CD4-positive, alpha-beta T cell (primary cell): ENCODE measurements at regions not wholly inside any gene's neighbourhood (a gene's known extent, or its start where the extent isn't known, plus 50 kb on each side); places are given as distances from the start of the nearest gene placed in this dataset.

Experiments
- ATAC-seq: fragments of 200-7000 bp; cut with Tn5 transposase; one replicate; pipeline ENCODE4 v1.10.0; 2022; ENCODE audit warnings: mild to moderate bottlenecking; ENCODE audit not compliant: poor library complexity
- CTCF ChIA-PET: fragments of 350-600 bp; sonication (Branson Sonifier 250); formaldehyde crosslinking; loops from one replicate; lab custom pipeline; 2021; ENCODE audit warnings: antibody characterized with exemption, inconsistent platforms; lab: Charles Lee
- POLR2A ChIA-PET: fragments of 350-600 bp; sonication (Branson Sonifier 250); formaldehyde crosslinking; loops from one replicate; lab custom pipeline; 2021; ENCODE audit warnings: antibody characterized with exemption, inconsistent platforms; lab: Charles Lee
- DNase-seq, 14 experiments: peaks; one replicate each; pipeline ENCODE4 v3.0.0-alpha.2; 2013 to 2020; ENCODE audit warnings: mixed read lengths in 2 of 14
- H3K27ac ChIP-seq, 2 donors: one replicate each; pipeline versions ENCODE4 v1.5.1 to v1.7.0; 2013; ENCODE audit warnings: low read length in 2 of 2, low read depth in 1 of 2, mild to moderate bottlenecking in 1 of 2
- H3K27me3 ChIP-seq, 2 experiments: 1 replicate in 1 of 2; 2 replicates in 1 of 2; pipeline versions ENCODE4 v1.6.1 to v1.7.0; 2013; ENCODE audit warnings: low read length in 2 of 2, control low read depth in 1 of 2, mild to moderate bottlenecking in 1 of 2, moderate library complexity in 1 of 2; ENCODE audit not compliant: insufficient read depth in 2 of 2, control insufficient read depth in 1 of 2
- H3K36me3 ChIP-seq: one replicate; pipeline ENCODE4 v1.6.1; 2013; ENCODE audit warnings: low read length, control low read depth; ENCODE audit not compliant: insufficient read depth
- H3K4me1 ChIP-seq: one replicate; pipeline ENCODE4 v1.6.1; 2013; ENCODE audit warnings: low read length, control low read depth; ENCODE audit not compliant: insufficient read depth
- H3K4me3 ChIP-seq: one replicate; pipeline ENCODE4 v1.5.1; 2013; ENCODE audit warnings: mild to moderate bottlenecking, low read length, moderate library complexity
- H3K9me3 ChIP-seq, 2 experiments: 1 replicate in 1 of 2; 2 replicates in 1 of 2; pipeline versions ENCODE4 v1.6.1 to v1.7.0; 2013; ENCODE audit warnings: low read length in 2 of 2, mild to moderate bottlenecking in 2 of 2, control low read depth in 1 of 2, moderate library complexity in 1 of 2; ENCODE audit not compliant: control insufficient read depth in 1 of 2, insufficient read depth in 1 of 2
- H3K27ac Mint-ChIP-seq: one replicate; pipeline ENCODE4 v1.8.0; 2020; ENCODE audit warnings: mixed read lengths
- H3K27me3 Mint-ChIP-seq: one replicate; pipeline ENCODE4 v1.8.0; 2021; ENCODE audit warnings: mixed read lengths
- H3K36me3 Mint-ChIP-seq: one replicate; pipeline ENCODE4 v1.8.0; 2021; ENCODE audit warnings: low read depth, mixed read lengths
- H3K4me1 Mint-ChIP-seq: one replicate; pipeline ENCODE4 v1.8.0; 2021; ENCODE audit warnings: low read depth, mixed read lengths
- H3K4me3 Mint-ChIP-seq: one replicate; pipeline ENCODE4 v1.8.0; 2020; ENCODE audit warnings: mild to moderate bottlenecking, mixed read lengths
- H3K9me3 Mint-ChIP-seq: one replicate; pipeline ENCODE4 v1.8.0; 2020; ENCODE audit warnings: mixed read lengths
- CTCF ChIP-seq: fragments of 200-600 bp; IDR thresholded peaks from one replicate; pipeline ENCODE4 v1.8.0; 2022; ENCODE audit warnings: antibody characterized with exemption, mild to moderate bottlenecking
- intact Hi-C, 2 experiments: fragments of 100-400 bp; cut with DNase I in 1 of 2; cut with micrococcal nuclease in 1 of 2; formaldehyde crosslinking; loops; one replicate each; pipeline versions ENCODE4 v1.15.1 to v1.9.0; 2023 to 2025; cut with DNase I, micrococcal nuclease

GRCh38 chr1:47571161-47571560 is 133.3 kb downstream of the FOXD2 start:
- Histone ChIP-seq H3K27ac (no peak overlapping the region), H3K36me3 (no peaks in the 10 kb centered on the region), H3K4me3 (no peak overlapping the region), H3K9me3 (peaks cover 0 to 5% of the 10 kb centered on the region in 2 experiments), H3K27me3 (peaks cover 0 to 11% of the 10 kb centered on the region in 2 experiments), H3K4me1 (no peaks in the 10 kb centered on the region)
- ChIA-PET CTCF (no interaction called here), POLR2A (no interaction called here)
- Mint-ChIP-seq H3K4me1 (no peaks in the 10 kb centered on the region), H3K27me3 (peaks cover 51% of the 10 kb centered on the region), H3K4me3 (no peak overlapping the region), H3K27ac (no peak overlapping the region), H3K9me3 (no peaks in the 10 kb centered on the region), H3K36me3 (no peaks in the 10 kb centered on the region)
- no peak for TF ChIP-seq CTCF
- ATAC-seq (no peak), DNase-seq (no peak)
- intact Hi-C loops, result no loop called here

GRCh38 chr1:47571952-47572351 is 134.1 kb downstream of the FOXD2 start:
- H3K4me1 Mint-ChIP-seq, result no peaks in the 10 kb centered on the region
- ChIA-PET POLR2A (no interaction called here), CTCF (no interaction called here)
- H3K36me3 Mint-ChIP-seq, result no peaks in the 10 kb centered on the region
- Histone ChIP-seq H3K36me3 (no peaks in the 10 kb centered on the region), H3K4me3 (no peak overlapping the region), H3K4me1 (no peaks in the 10 kb centered on the region), H3K27ac (no peak overlapping the region), H3K27me3 (peaks cover 1 to 11% of the 10 kb centered on the region in 2 experiments), H3K9me3 (peaks cover 0 to 5% of the 10 kb centered on the region in 2 experiments)
- TF ChIP-seq CTCF, result no peak
- intact Hi-C loops, result no loop called here
- no peaks in the 10 kb centered on the region for H3K9me3 Mint-ChIP-seq
- H3K27ac Mint-ChIP-seq, result no peak overlapping the region
- peaks cover 55% of the 10 kb centered on the region for H3K27me3 Mint-ChIP-seq
- H3K4me3 Mint-ChIP-seq, result no peak overlapping the region
- no peak for DNase-seq
- ATAC-seq, result no peak

GRCh38 chr1:47572731-47573430 is 135.0 kb downstream of the FOXD2 start:
- ATAC-seq (no peak), DNase-seq (no peak)
- Mint-ChIP-seq H3K27me3 (peaks cover 61% of the 10 kb centered on the region), H3K4me1 (no peaks in the 10 kb centered on the region), H3K27ac (no peak overlapping the region), H3K36me3 (no peaks in the 10 kb centered on the region), H3K9me3 (no peaks in the 10 kb centered on the region), H3K4me3 (no peak overlapping the region)
- intact Hi-C loops, result no loop called here
- Histone ChIP-seq H3K36me3 (no peaks in the 10 kb centered on the region), H3K9me3 (peaks cover 0 to 8% of the 10 kb centered on the region in 2 experiments), H3K4me3 (no peak overlapping the region), H3K27me3 (peaks cover 7 to 11% of the 10 kb centered on the region in 2 experiments), H3K4me1 (no peaks in the 10 kb centered on the region), H3K27ac (no peak overlapping the region)
- POLR2A ChIA-PET, result no interaction called here
- TF ChIP-seq CTCF, result no peak
- CTCF ChIA-PET, result no interaction called here
